ENCODE measurements at regions not wholly inside any gene's neighbourhood (a gene's known extent, or its start where the extent isn't known, plus 50 kb on each side); places are given as distances from the start of the nearest gene placed in this dataset.

GRCh38 chr10:63722537-63722936 is 201.3 kb downstream of the REEP3 start:
- TF ChIP-seq EP300 (IDR thresholded peaks at IDR 0.05): peak in 3 of 4 donors; percentile 36 to 57 (median 48)
- no peak for TF ChIP-seq CTCF (IDR thresholded peaks at IDR 0.05)
- peak; percentile 32 to 76 (median 68) for TF ChIP-seq POLR2AphosphoS5 (IDR thresholded peaks at IDR 0.05)
